Neuronal stem cell (in vitro differentiated cells): ENCODE measurements at regions not wholly inside any gene's neighbourhood (a gene's known extent, or its start where the extent isn't known, plus 50 kb on each side); places are given as distances from the start of the nearest gene placed in this dataset.

Source experiments
- DNase-seq: peaks from one replicate; pipeline ENCODE4 v3.0.0-alpha.2; 2013; ENCODE audit warnings: low spot score
- H2AFZ ChIP-seq: one replicate; pipeline ENCODE4 v1.6.1; 2013; ENCODE audit warnings: mild to moderate bottlenecking, low read length, inconsistent platforms
- H2AK5ac ChIP-seq: 2 replicates; pipeline ENCODE4 v1.6.1; 2013; ENCODE audit warnings: low read depth, mild to moderate bottlenecking, inconsistent platforms, low read length, moderate library complexity, mixed read lengths
- H2BK120ac ChIP-seq: 2 replicates; pipeline ENCODE4 v1.6.1; 2013; ENCODE audit warnings: low read depth, mild to moderate bottlenecking, inconsistent platforms, low read length, moderate library complexity, mixed read lengths
- H2BK12ac ChIP-seq: one replicate; pipeline ENCODE4 v1.6.1; 2013; ENCODE audit warnings: low read length, inconsistent platforms
- H2BK15ac ChIP-seq: 2 replicates; pipeline ENCODE4 v1.6.1; 2013; ENCODE audit warnings: mild to moderate bottlenecking, low read length, inconsistent platforms, mixed read lengths
- H2BK5ac ChIP-seq: one replicate; pipeline ENCODE4 v1.6.1; 2013; ENCODE audit warnings: inconsistent platforms, mild to moderate bottlenecking, low read length, moderate library complexity
- H3K14ac ChIP-seq: one replicate; pipeline ENCODE4 v1.6.1; 2013; ENCODE audit warnings: low read length, inconsistent platforms
- H3K18ac ChIP-seq: 2 replicates; pipeline ENCODE4 v1.6.1; 2013; ENCODE audit warnings: low read length, inconsistent platforms
- H3K23ac ChIP-seq: 2 replicates; pipeline ENCODE4 v1.6.1; 2013; ENCODE audit warnings: low read depth, mild to moderate bottlenecking, mixed read lengths, low read length, inconsistent platforms; ENCODE audit not compliant: poor library complexity
- H3K27ac ChIP-seq: replicated peaks from 3 replicates; pipeline ENCODE4 v1.5.1; 2013; ENCODE audit warnings: low read length, inconsistent platforms
- H3K27me3 ChIP-seq, 3 experiments: 2 replicates each; pipeline ENCODE4 v1.6.1; 2013; ENCODE audit warnings: low read length in 3 of 3, mild to moderate bottlenecking in 2 of 3, inconsistent platforms in 1 of 3, low read depth in 1 of 3, mixed read lengths in 1 of 3, moderate library complexity in 1 of 3; ENCODE audit not compliant: control insufficient read depth in 3 of 3, insufficient read depth in 3 of 3
- H3K36me3 ChIP-seq, 2 donors: replicated peaks in 1 of 2; 2 replicates each; pipeline ENCODE4 v1.6.1; 2013; ENCODE audit warnings: low read length in 2 of 2; ENCODE audit not compliant: control insufficient read depth in 2 of 2, insufficient read depth in 2 of 2
- H3K4ac ChIP-seq: 2 replicates; pipeline ENCODE4 v1.6.1; 2013; ENCODE audit warnings: inconsistent platforms, mild to moderate bottlenecking, low read length, moderate library complexity
- H3K4me1 ChIP-seq, 2 donors: 1 replicate in 1 of 2; 2 replicates in 1 of 2; pipeline ENCODE4 v1.6.1; 2013; ENCODE audit warnings: low read length in 2 of 2, low read depth in 1 of 2; ENCODE audit not compliant: control insufficient read depth in 2 of 2, insufficient read depth in 1 of 2
- H3K4me2 ChIP-seq: one replicate; pipeline ENCODE4 v1.6.1; 2013; ENCODE audit warnings: mild to moderate bottlenecking, low read length, inconsistent platforms; ENCODE audit not compliant: insufficient read depth, poor library complexity, severe bottlenecking
- H3K4me3 ChIP-seq, 2 donors: 2 replicates each; pipeline ENCODE4 v1.5.1; 2013; ENCODE audit warnings: low read length in 2 of 2, mild to moderate bottlenecking in 2 of 2, inconsistent platforms in 1 of 2, moderate library complexity in 1 of 2
- H3K79me1 ChIP-seq: one replicate; pipeline ENCODE4 v1.6.1; 2013; ENCODE audit warnings: low read depth, mild to moderate bottlenecking, inconsistent platforms, low read length, moderate library complexity
- H3K9ac ChIP-seq: one replicate; pipeline ENCODE4 v1.6.1; 2013; ENCODE audit warnings: mild to moderate bottlenecking, low read depth, low read length, inconsistent platforms; ENCODE audit not compliant: poor library complexity
- H3K9me3 ChIP-seq, 2 donors: replicated peaks in 1 of 2; 2 replicates each; pipeline versions ENCODE3 to v1.6.1; 2013; ENCODE audit warnings: low read length in 2 of 2, mild to moderate bottlenecking in 2 of 2, inconsistent platforms in 1 of 2, low read depth in 1 of 2, mixed read lengths in 1 of 2, moderate library complexity in 1 of 2; ENCODE audit not compliant: control insufficient read depth in 2 of 2, insufficient read depth in 1 of 2
- H4K8ac ChIP-seq: one replicate; pipeline ENCODE4 v1.6.1; 2013; ENCODE audit warnings: low read depth, mild to moderate bottlenecking, inconsistent platforms, low read length, moderate library complexity
- H4K91ac ChIP-seq: one replicate; pipeline ENCODE4 v1.6.1; 2013; ENCODE audit warnings: low read length, low read depth, mild to moderate bottlenecking, inconsistent platforms; ENCODE audit not compliant: poor library complexity
- WGBS, 2 donors: extraction: QIAGEN DNeasy Blood & Tissue Kit; methylation state at CpG; one replicate each; pipeline ENCODE4 v1.1.7; 2013; ENCODE audit warnings: missing lambda C conversion rate in 2 of 2, mixed read lengths in 1 of 2; ENCODE audit not compliant: insufficient read length in 2 of 2, insufficient replicate concordance in 1 of 2; ENCODE audit errors: extremely low coverage in 2 of 2; 5-methylcytosine and 5-hydroxymethylcytosine counted together

GRCh38 chr1:185400052-185400451 is 83.0 kb upstream of the IVNS1ABP start:
- no peak overlapping the region for H3K9ac ChIP-seq
- H3K23ac ChIP-seq: no peak overlapping the region
- H2BK120ac ChIP-seq: no peak overlapping the region
- no peak overlapping the region for H3K14ac ChIP-seq
- no peak overlapping the region for H3K18ac ChIP-seq
- H2BK15ac ChIP-seq: no peak overlapping the region
- H3K27me3 ChIP-seq: no peaks in the 10 kb centered on the region
- no peaks in the 10 kb centered on the region for H3K36me3 ChIP-seq
- H2BK5ac ChIP-seq: no peak overlapping the region
- H2AFZ ChIP-seq: no peak overlapping the region
- no CpG with 5 or more reads among the region's 1 CpG for WGBS, 2 donors
- H2BK12ac ChIP-seq: no peak overlapping the region
- H3K9me3 ChIP-seq: no peaks in the 10 kb centered on the region
- no peak overlapping the region for H4K91ac ChIP-seq
- DNase-seq: no peak
- H3K79me1 ChIP-seq: no peaks in the 10 kb centered on the region
- H3K27ac ChIP-seq: no peak overlapping the region
- no peak overlapping the region for H4K8ac ChIP-seq
- H3K4me2 ChIP-seq: no peak overlapping the region
- no peak overlapping the region for H3K4me3 ChIP-seq
- no peak overlapping the region for H3K4ac ChIP-seq
- no peak overlapping the region for H2AK5ac ChIP-seq
- peaks cover 4 to 6% of the 10 kb centered on the region in 2 donors for H3K4me1 ChIP-seq

- Histone ChIP-seq H3K14ac (no peak overlapping the region), H2AFZ (no peak overlapping the region), H3K36me3 (no peaks in the 10 kb centered on the region), H3K4me3 (no peak overlapping the region), H3K9me3 (no peaks in the 10 kb centered on the region), H2BK12ac (no peak overlapping the region), H2BK5ac (no peak overlapping the region), H3K79me1 (no peaks in the 10 kb centered on the region), H3K18ac (no peak overlapping the region), H4K8ac (no peak overlapping the region), H3K27me3 (no peaks in the 10 kb centered on the region), H3K4ac (no peak overlapping the region), H2BK120ac (no peak overlapping the region), H3K27ac (no peak overlapping the region), H3K23ac (no peak overlapping the region), H2AK5ac (no peak overlapping the region), H2BK15ac (no peak overlapping the region), H3K4me2 (no peak overlapping the region), H3K4me1 (peaks cover 4 to 6% of the 10 kb centered on the region in 2 donors), H3K9ac (no peak overlapping the region), H4K91ac (no peak overlapping the region)
- DNase-seq: no peak
Observed at GRCh38 chr1:185398599-185398998, 81.6 kb upstream of the IVNS1ABP start.

- H3K27ac ChIP-seq: no peak overlapping the region
- DNase-seq: no peak
- H2AFZ ChIP-seq: no peak overlapping the region
- H3K14ac ChIP-seq: no peak overlapping the region
- peaks cover 3 to 4% of the 10 kb centered on the region in 2 donors for H3K4me1 ChIP-seq
- H2BK15ac ChIP-seq: no peak overlapping the region
- H2AK5ac ChIP-seq: no peak overlapping the region
- H2BK5ac ChIP-seq: no peak overlapping the region
- H3K27me3 ChIP-seq: no peaks in the 10 kb centered on the region
- WGBS, 2 donors: no CpG with 5 or more reads among the region's 2 CpGs
- H3K18ac ChIP-seq: no peak overlapping the region
- no peak overlapping the region for H3K4me3 ChIP-seq
- H3K9ac ChIP-seq: no peak overlapping the region
- no peak overlapping the region for H2BK12ac ChIP-seq
- no peak overlapping the region for H4K8ac ChIP-seq
- no peaks in the 10 kb centered on the region for H3K36me3 ChIP-seq
- H3K9me3 ChIP-seq: no peaks in the 10 kb centered on the region
- H3K4me2 ChIP-seq: no peak overlapping the region
- H3K79me1 ChIP-seq: no peaks in the 10 kb centered on the region
- H3K4ac ChIP-seq: no peak overlapping the region
- no peak overlapping the region for H2BK120ac ChIP-seq
- no peak overlapping the region for H4K91ac ChIP-seq
- no peak overlapping the region for H3K23ac ChIP-seq
Observed at GRCh38 chr1:185398022-185398421, 81.0 kb upstream of the IVNS1ABP start.

GRCh38 chr1:185397183-185397582 is 80.1 kb upstream of the IVNS1ABP start:
- Histone ChIP-seq H3K27me3 (no peaks in the 10 kb centered on the region), H2AK5ac (no peak overlapping the region), H2AFZ (no peak overlapping the region), H2BK15ac (no peak overlapping the region), H3K14ac (no peak overlapping the region), H3K18ac (no peak overlapping the region), H3K9me3 (no peaks in the 10 kb centered on the region), H3K4me1 (peaks cover 0 to 4% of the 10 kb centered on the region in 2 donors), H2BK5ac (no peak overlapping the region), H3K27ac (no peak overlapping the region), H2BK12ac (no peak overlapping the region), H3K4me2 (no peak overlapping the region), H3K36me3 (no peaks in the 10 kb centered on the region), H3K9ac (no peak overlapping the region), H3K23ac (no peak overlapping the region), H3K4me3 (no peak overlapping the region), H2BK120ac (no peak overlapping the region), H3K79me1 (no peaks in the 10 kb centered on the region), H4K8ac (no peak overlapping the region), H3K4ac (no peak overlapping the region), H4K91ac (no peak overlapping the region)
- no CpG with 5 or more reads among the region's 4 CpGs for WGBS, 2 donors
- no peak for DNase-seq
